SK-N-MC (cell line): ENCODE measurements at regions not wholly inside any gene's neighbourhood (a gene's known extent, or its start where the extent isn't known, plus 50 kb on each side); places are given as distances from the start of the nearest gene placed in this dataset.

Source experiments
- EZH2 ChIP-seq: fragments of 200-600 bp; sonication (generic); IDR thresholded peaks from one replicate; pipeline ENCODE4 v1.6.1; 2017; ENCODE audit warnings: antibody characterized with exemption
- FOXP2 ChIP-seq: optimal IDR thresholded peaks from 2 replicates; pipeline ENCODE3; 2011; ENCODE audit warnings: mild to moderate bottlenecking, moderate library complexity; ENCODE audit not compliant: insufficient read depth; ENCODE audit errors: extremely low read length, control extremely low read depth
- POLR2AphosphoS5 ChIP-seq: IDR thresholded peaks from 2 replicates; pipeline ENCODE4 v1.6.1; 2012; ENCODE audit warnings: mild to moderate bottlenecking, low read depth, low read length, borderline replicate concordance

GRCh38 chr3:106347350-106347749, 478.5 kb upstream of the CBLB start:
- no peak for TF ChIP-seq POLR2AphosphoS5
- TF ChIP-seq EZH2: no peak
- no peak for TF ChIP-seq FOXP2
